SH-SY5Y (cell line): ENCODE measurements at regions not wholly inside any gene's neighbourhood (a gene's known extent, or its start where the extent isn't known, plus 50 kb on each side); places are given as distances from the start of the nearest gene placed in this dataset.

Source experiments
- GATA2 ChIP-seq: IDR thresholded peaks from 2 replicates; pipeline ENCODE4 v1.6.1; 2011; ENCODE audit warnings: mild to moderate bottlenecking, low read depth, low read length
- GATA3 ChIP-seq: IDR thresholded peaks from 2 replicates; pipeline ENCODE4 v1.6.1; 2011; ENCODE audit warnings: low read depth, mild to moderate bottlenecking, low read length, moderate library complexity

DNA sequence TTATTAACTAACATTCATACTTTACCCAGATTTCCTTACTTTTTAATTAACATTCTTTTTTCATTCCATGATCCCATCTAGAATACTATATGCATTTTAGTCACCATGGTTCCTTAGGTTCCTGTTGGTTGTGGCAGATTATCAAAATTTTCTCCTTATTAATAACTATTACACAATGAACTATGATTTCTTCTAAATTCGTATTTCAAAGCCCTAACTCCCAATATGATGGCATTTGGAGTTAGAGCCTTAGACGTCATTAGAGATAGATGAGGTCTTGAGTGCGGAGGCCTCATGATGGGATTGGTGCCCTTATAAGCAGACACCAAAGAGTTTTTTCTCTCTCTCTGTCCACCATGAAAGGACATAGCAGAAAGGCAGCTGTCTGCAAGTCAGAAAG, 485.4 kb downstream of the TLR4 start:
- TF ChIP-seq GATA3: no peak
- TF ChIP-seq GATA2: no peak
